ENCODE measurements at regions not wholly inside any gene's neighbourhood (a gene's known extent, or its start where the extent isn't known, plus 50 kb on each side); places are given as distances from the start of the nearest gene placed in this dataset.
A peak's percentile ranks its signal among the peaks of the same experiment; 100 is the strongest.

- Histone ChIP-seq H3K4me3 (ENCODE audit: low read depth, low read length, poor library complexity, severe bottlenecking) (no peak overlapping the region), H3K27ac (ENCODE audit: low read depth, low read length, poor library complexity, severe bottlenecking) (peak overlapping the region; percentile 86), H3K27me3 (replicated peaks; ENCODE audit: insufficient read depth, low read depth, low read length, poor library complexity) (no peaks in the 10 kb centered on the region), H3K4me1 (ENCODE audit: insufficient read depth, low read length, poor library complexity, severe bottlenecking) (peaks cover 31% of the 10 kb centered on the region), H3K9me3 (ENCODE audit: low read depth, low read length, poor library complexity, severe bottlenecking) (peaks cover 11% of the 10 kb centered on the region), H3K36me3 (ENCODE audit: insufficient read depth, low read length, poor library complexity, severe bottlenecking) (no peaks in the 10 kb centered on the region)
- CTCF ChIA-PET: interaction anchor here (1.0 to 1.2 kb wide), 2 partner anchors 17 kb away, joined by 3 read pairs; no protein-coding TSS in a partner anchor
- POLR2A ChIA-PET (ENCODE audit: low non-redundant PET): interaction anchor here (0.7 kb wide), 1 partner anchor 311 kb away, joined by 3 read pairs; no protein-coding TSS in a partner anchor
- intact Hi-C loops (cut with micrococcal nuclease; ENCODE audit: unreplicated experiment): loop anchor here (5.0 kb wide), 2 partner anchors 167 to 673 kb away; partner anchors contain the start of gene ARID2
- no TSS peak for BruUV-seq (replicated peaks)
- peak; percentile 57 for DNase-seq (ENCODE audit: low spot score)
- TF ChIP-seq CTCF (conservative IDR thresholded peaks at IDR 0.05; ENCODE audit: low read depth, low read length) (no peak), EZH2 (IDR thresholded peaks at IDR 0.05; ENCODE audit: borderline replicate concordance, low read depth, low read length, poor library complexity, severe bottlenecking) (no peak)
These were observed 168.8 kb upstream of the ARID2 start for GRCh38 chr12:45560689-45561088.

GRCh38 chr12:45561488-45561887, 168.0 kb upstream of the ARID2 start:
- Histone ChIP-seq H3K27ac (ENCODE audit: low read depth, low read length, poor library complexity, severe bottlenecking) (peak overlapping the region; percentile 86), H3K27me3 (replicated peaks; ENCODE audit: insufficient read depth, low read depth, low read length, poor library complexity) (no peaks in the 10 kb centered on the region), H3K36me3 (ENCODE audit: insufficient read depth, low read length, poor library complexity, severe bottlenecking) (no peaks in the 10 kb centered on the region), H3K9me3 (ENCODE audit: low read depth, low read length, poor library complexity, severe bottlenecking) (peaks cover 11% of the 10 kb centered on the region), H3K4me3 (ENCODE audit: low read depth, low read length, poor library complexity, severe bottlenecking) (no peak overlapping the region), H3K4me1 (ENCODE audit: insufficient read depth, low read length, poor library complexity, severe bottlenecking) (peaks cover 31% of the 10 kb centered on the region)
- DNase-seq (ENCODE audit: low spot score): peak; percentile 87
- POLR2A ChIA-PET (ENCODE audit: low non-redundant PET): interaction anchor here (0.6 to 0.7 kb wide), 2 partner anchors 311 to 1398 kb away, joined by 3 read pairs; no protein-coding TSS in a partner anchor
- CTCF ChIA-PET: interaction anchor here (0.6 to 1.2 kb wide), 3 partner anchors 18 to 675 kb away, joined by 3 read pairs; no protein-coding TSS in a partner anchor
- no TSS peak for BruUV-seq (replicated peaks)
- intact Hi-C loops (cut with micrococcal nuclease; ENCODE audit: unreplicated experiment): loop anchor here (5.0 kb wide), 2 partner anchors 166 to 674 kb away; partner anchors contain the start of gene ARID2
- no peak for TF ChIP-seq EZH2 (IDR thresholded peaks at IDR 0.05; ENCODE audit: borderline replicate concordance, low read depth, low read length, poor library complexity, severe bottlenecking)
- TF ChIP-seq CTCF (conservative IDR thresholded peaks at IDR 0.05; ENCODE audit: low read depth, low read length): no peak

DNA sequence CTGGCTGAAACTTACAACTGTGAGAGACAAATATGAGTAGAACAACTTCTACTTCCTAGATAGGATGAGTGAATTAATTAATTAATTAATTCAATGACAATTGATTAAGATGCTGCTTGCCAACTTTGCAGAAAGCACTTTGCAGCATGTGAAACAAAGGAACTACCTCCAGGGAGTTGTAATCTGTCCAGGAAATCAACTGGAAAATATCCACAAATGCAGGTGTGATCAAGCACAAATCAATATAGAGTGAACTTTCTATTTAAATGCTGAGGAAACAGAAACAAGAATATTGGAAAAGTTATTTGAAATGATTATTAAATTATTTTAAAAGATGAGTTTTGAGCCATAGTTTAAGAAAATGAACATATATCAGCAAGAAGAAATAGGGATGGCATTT, 163.9 kb upstream of the ARID2 start:
- ChIA-PET CTCF (no interaction called here), POLR2A (ENCODE audit: low non-redundant PET) (interaction anchor here (0.8 kb wide), 1 partner anchor 163 kb away, joined by 3 read pairs; no protein-coding TSS in a partner anchor)
- H3K36me3 ChIP-seq (ENCODE audit: insufficient read depth, low read length, poor library complexity, severe bottlenecking): no peaks in the 10 kb centered on the region
- BruUV-seq (replicated peaks): no TSS peak
- H3K9me3 ChIP-seq (ENCODE audit: low read depth, low read length, poor library complexity, severe bottlenecking): peaks cover 11% of the 10 kb centered on the region
- H3K27me3 ChIP-seq (replicated peaks; ENCODE audit: insufficient read depth, low read depth, low read length, poor library complexity): no peaks in the 10 kb centered on the region
- TF ChIP-seq EZH2 (IDR thresholded peaks at IDR 0.05; ENCODE audit: borderline replicate concordance, low read depth, low read length, poor library complexity, severe bottlenecking) (no peak), CTCF (conservative IDR thresholded peaks at IDR 0.05; ENCODE audit: low read depth, low read length) (no peak)
- no peak for DNase-seq (ENCODE audit: low spot score)
- H3K4me3 ChIP-seq (ENCODE audit: low read depth, low read length, poor library complexity, severe bottlenecking): no peak overlapping the region
- H3K4me1 ChIP-seq (ENCODE audit: insufficient read depth, low read length, poor library complexity, severe bottlenecking): peaks cover 41% of the 10 kb centered on the region
- intact Hi-C loops (cut with micrococcal nuclease; ENCODE audit: unreplicated experiment): no loop called here
- no peak overlapping the region for H3K27ac ChIP-seq (ENCODE audit: low read depth, low read length, poor library complexity, severe bottlenecking)

Data from A673 (cell line).